Effector memory CD4-positive, alpha-beta T cell (primary cell): ENCODE measurements at regions not wholly inside any gene's neighbourhood (a gene's known extent, or its start where the extent isn't known, plus 50 kb on each side); places are given as distances from the start of the nearest gene placed in this dataset.
"Not testable (repeated sequence)": the region's sequence is repeated elsewhere in the genome, so short reads cannot be mapped to it uniquely, and the experiment has no call there.

Experiments used
- DNase-seq, 3 donors: peaks; one replicate each; pipeline ENCODE4 v3.0.0-alpha.2; 2020
- H3K27ac ChIP-seq: 2 replicates; pipeline ENCODE4 v1.7.0; 2013; ENCODE audit warnings: mild to moderate bottlenecking, low read length, moderate library complexity; ENCODE audit not compliant: insufficient read depth, poor library complexity, severe bottlenecking
- H3K27me3 ChIP-seq: replicated peaks from 2 replicates; pipeline ENCODE4 v1.7.0; 2013; ENCODE audit warnings: mild to moderate bottlenecking, low read length; ENCODE audit not compliant: insufficient read depth, control insufficient read depth, poor library complexity, severe bottlenecking
- H3K36me3 ChIP-seq: 2 replicates; pipeline ENCODE4 v1.7.0; 2013; ENCODE audit warnings: mild to moderate bottlenecking, low read length, moderate library complexity; ENCODE audit not compliant: control insufficient read depth, insufficient read depth
- H3K4me1 ChIP-seq: 2 replicates; pipeline ENCODE4 v1.7.0; 2013; ENCODE audit warnings: low read length, mild to moderate bottlenecking; ENCODE audit not compliant: control insufficient read depth, insufficient read depth, poor library complexity, severe bottlenecking
- H3K4me3 ChIP-seq: 2 replicates; pipeline ENCODE4 v1.7.0; 2013; ENCODE audit warnings: low read length, low read depth, mild to moderate bottlenecking; ENCODE audit not compliant: insufficient read depth, poor library complexity, severe bottlenecking
- H3K9me3 ChIP-seq: 2 replicates; pipeline ENCODE4 v1.7.0; 2013; ENCODE audit warnings: mild to moderate bottlenecking, low read length, moderate library complexity; ENCODE audit not compliant: control insufficient read depth

DNA sequence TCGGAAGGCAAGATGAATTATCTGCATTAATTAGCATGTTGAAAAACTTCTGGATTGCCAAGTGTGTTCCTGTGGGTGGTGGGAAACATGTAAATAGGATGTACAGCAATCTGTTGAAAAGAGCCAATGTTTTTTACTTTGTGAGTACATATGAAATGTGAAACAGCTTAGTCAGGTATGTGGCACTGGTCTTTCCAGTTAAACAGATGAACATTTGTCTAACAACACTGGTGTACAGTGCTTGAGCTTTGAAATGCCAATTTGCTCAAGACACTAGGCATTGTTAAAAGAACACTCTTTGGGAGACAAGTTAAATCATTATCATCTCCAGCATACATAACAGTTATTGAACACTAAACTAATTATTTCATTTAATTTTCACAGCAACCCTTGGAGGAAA is 107.3 kb upstream of the SLC24A2 start:
- H3K4me1 ChIP-seq, result no peaks in the 10 kb centered on the region
- H3K9me3 ChIP-seq, result no peaks in the 10 kb centered on the region
- H3K27me3 ChIP-seq, result no peaks in the 10 kb centered on the region
- H3K27ac ChIP-seq, result no peak overlapping the region
- no peak for DNase-seq
- H3K4me3 ChIP-seq, result no peak overlapping the region
- H3K36me3 ChIP-seq, result no peaks in the 10 kb centered on the region

DNA sequence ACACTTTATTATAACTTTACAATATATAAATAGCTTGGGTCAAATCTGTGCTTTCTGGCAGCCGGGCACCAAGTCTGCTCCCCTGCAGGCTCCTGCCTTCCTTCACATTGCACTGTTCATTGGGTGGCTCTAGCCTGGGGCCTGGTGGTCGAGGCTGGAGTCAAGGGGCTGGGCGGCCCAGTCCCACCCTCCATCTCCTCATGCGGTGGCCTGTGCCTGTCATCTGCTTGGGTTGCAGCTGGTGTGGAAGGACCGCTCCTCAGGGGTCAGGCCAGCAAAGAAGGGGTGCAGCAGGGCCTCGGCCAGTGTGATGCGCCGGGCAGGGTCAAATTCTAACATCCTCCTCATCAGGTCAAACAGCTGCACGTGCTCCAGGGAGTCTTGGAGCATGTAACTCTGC is 106.7 kb upstream of the SLC24A2 start:
- H3K9me3 ChIP-seq, H3K4me3 ChIP-seq, H3K4me1 ChIP-seq: not testable (repeated sequence)

DNA sequence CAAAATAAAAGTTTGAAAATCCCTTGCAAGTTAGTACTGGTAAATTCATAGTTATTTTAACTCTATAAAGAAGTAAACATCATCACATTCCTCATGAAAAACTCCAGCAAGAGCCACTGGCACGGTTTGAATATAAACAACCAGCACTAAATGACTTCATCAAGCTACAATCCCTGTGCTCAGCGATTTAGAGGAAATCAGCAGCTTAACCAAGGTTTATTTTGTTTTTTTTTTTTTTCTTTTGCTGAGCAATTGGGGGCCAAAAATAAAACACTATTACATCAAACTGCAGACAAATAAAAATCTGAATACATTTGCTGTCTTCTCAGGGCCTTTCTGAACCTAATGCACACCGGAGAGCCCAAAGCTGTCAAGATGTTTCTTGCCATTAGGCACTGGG is 106.2 kb upstream of the SLC24A2 start:
- Histone ChIP-seq H3K9me3 (no peaks in the 10 kb centered on the region), H3K4me3 (no peak overlapping the region), H3K4me1 (no peaks in the 10 kb centered on the region), H3K36me3 (no peaks in the 10 kb centered on the region), H3K27ac (no peak overlapping the region), H3K27me3 (no peaks in the 10 kb centered on the region)
- DNase-seq, result no peak

More for the DNA sequence above, 106.7 kb upstream of the SLC24A2 start:
- H3K36me3 ChIP-seq, H3K27ac ChIP-seq, H3K27me3 ChIP-seq, DNase-seq: not testable (repeated sequence)

DNA sequence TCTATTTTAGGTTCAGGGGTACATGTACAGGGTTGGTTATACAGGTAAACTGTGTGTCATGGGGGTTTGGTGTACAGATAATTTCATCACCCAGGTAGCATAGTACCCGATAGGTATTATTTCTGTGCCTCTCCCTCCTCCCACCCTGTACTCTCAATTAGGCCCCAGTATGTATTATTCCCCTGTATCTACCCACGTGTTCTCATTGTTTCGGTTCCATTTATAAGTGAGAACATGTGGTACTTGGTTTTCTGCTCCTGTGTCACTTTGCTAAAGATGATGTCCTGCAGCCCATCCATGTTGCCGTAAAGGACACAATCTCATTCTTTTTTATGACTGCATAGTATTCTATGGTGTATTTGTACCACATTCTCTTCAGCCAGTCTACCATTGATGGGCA is 96.8 kb upstream of the SLC24A2 start:
- no peaks in the 10 kb centered on the region for H3K4me1 ChIP-seq
- H3K36me3 ChIP-seq, result no peaks in the 10 kb centered on the region
- no peaks in the 10 kb centered on the region for H3K9me3 ChIP-seq
- no peak overlapping the region for H3K4me3 ChIP-seq
- no peak overlapping the region for H3K27ac ChIP-seq
- H3K27me3 ChIP-seq, result no peaks in the 10 kb centered on the region
- no peak for DNase-seq

DNA sequence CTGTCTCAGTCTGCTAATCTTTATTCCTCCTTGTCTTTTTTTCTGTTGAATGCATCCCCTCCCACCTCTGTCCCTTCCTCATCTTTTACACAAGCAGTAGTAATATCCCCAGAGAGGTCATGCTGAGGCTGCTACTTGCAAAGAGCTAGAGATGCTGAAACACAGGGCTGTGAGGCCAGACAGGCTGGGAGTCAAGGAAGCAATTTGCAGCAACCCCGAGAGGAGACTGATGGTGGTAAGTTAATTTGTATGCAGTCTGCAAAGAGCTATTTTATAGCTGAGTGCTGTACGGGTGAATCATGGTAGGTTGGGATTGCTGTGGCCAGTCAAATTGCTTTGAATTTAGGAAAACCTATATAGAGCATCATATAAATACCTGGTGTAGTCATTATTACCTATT is 90.2 kb upstream of the SLC24A2 start:
- Histone ChIP-seq H3K4me1 (no peaks in the 10 kb centered on the region), H3K9me3 (no peaks in the 10 kb centered on the region), H3K36me3 (no peaks in the 10 kb centered on the region), H3K27ac (no peak overlapping the region), H3K4me3 (no peak overlapping the region), H3K27me3 (no peaks in the 10 kb centered on the region)
- DNase-seq, result no peak

DNA sequence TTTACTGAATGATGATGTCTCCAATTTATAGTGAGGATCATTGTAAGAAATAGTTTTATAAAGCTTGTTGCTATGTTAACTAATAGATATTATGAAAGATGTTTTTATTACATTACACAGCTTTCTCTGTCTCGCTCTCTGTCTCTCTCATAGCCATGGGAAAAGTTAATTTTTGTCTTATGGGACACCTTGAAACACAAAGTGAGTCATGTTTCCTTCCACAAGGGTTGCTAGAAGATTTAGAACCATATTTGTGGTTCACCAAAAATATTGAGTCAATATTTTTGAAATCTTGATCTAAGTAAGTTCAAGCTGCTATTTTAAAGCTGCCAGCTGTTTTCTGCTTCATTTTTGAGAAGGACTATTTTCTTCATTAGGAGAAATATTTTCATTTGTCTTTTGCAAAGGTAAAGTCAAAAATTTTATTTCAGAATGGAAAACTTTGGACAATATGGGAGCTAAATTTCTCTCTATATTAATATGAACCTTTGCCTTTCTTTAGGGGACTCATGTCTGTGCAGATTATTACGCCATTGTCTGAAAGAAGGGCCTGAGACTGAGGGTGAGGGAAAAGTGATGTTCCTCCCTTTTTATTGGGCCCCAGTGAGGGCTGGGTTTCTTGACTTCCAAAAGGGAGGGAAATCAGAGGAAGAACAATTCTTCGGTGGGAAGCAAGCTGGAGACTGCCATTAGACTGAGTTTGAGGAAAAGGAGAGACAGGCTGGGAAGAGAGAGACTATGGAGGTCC is 87.9 kb upstream of the SLC24A2 start:
- no peak for DNase-seq
- Histone ChIP-seq H3K36me3 (no peaks in the 10 kb centered on the region), H3K4me3 (no peak overlapping the region), H3K27me3 (no peaks in the 10 kb centered on the region), H3K4me1 (no peaks in the 10 kb centered on the region), H3K27ac (no peak overlapping the region), H3K9me3 (no peaks in the 10 kb centered on the region)

DNA sequence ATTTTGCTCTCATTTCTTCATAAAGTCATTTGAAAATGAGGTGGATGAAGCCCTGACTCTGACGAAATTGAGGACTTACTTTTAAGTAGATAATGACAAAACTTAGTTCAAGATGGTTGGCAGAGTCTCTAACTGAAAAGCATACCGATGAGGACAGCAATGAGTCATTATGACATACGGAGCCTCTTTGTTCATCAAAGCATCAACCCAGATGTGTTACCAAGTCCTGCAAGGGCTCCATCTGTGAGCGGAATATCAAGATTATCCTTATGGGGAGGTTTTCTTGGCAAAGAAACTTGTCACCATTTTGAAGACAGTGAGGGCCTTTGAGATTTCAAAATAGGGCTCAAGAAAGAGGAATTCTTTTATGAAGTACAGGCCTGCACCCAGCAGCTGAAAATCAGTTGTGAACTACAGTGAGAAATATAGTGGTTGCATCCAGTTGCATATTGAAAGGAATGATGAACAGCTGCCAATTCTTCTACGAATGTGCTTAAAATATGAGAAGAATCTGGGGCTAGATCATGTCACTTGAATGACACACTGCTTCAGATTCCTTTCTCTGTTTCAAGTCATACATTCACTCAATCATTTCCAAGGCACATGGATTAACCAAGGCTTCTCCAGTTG is 86.6 kb upstream of the SLC24A2 start:
- no peak overlapping the region for H3K4me3 ChIP-seq
- H3K36me3 ChIP-seq, result no peaks in the 10 kb centered on the region
- no peaks in the 10 kb centered on the region for H3K27me3 ChIP-seq
- no peaks in the 10 kb centered on the region for H3K4me1 ChIP-seq
- DNase-seq, result no peak
- no peak overlapping the region for H3K27ac ChIP-seq
- H3K9me3 ChIP-seq, result no peaks in the 10 kb centered on the region

DNA sequence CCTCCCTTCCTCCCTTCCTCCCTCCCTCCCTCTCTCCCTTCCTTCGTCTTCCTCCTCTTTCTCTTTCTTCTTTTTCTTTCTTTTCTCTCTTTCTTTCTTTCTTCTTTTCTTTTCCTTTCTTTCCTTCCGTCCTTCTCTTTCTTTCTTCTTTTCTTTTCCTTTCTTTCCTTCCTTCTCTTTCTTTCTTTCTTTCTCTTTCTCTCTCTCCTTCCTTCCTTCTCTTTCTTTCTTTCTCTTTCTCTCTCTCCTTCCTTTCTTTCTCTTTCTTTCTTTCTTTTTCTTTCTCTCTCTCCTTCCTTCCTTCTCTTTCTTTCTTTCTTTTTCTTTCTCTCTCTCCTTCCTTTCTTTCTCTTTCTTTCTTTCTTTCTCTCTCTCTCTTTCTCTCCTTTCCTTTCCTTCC is 84.4 kb upstream of the SLC24A2 start:
- not testable (repeated sequence) for H3K4me3 ChIP-seq, H3K36me3 ChIP-seq, H3K27me3 ChIP-seq, H3K9me3 ChIP-seq, DNase-seq, H3K4me1 ChIP-seq, H3K27ac ChIP-seq

DNA sequence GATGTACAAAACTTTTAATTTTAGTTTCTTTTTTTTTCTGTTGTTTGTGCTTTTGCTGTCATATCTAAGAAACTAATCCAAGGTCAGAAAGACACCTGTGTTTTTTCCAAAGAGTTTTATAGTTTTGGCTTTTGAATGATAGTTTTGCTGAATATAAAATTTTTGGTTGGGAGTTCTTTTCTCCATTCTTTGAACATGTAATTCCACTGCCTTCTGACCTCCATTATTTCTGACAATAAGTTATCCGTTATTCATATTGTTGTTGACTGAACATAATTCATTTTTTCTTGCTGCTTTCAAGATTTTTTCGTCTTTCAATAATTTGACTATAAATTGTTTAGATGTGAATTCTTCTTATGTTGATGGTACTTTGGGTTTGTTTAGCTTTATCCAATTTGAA is 82.2 kb upstream of the SLC24A2 start:
- DNase-seq, result no peak
- no peaks in the 10 kb centered on the region for H3K4me1 ChIP-seq

DNA sequence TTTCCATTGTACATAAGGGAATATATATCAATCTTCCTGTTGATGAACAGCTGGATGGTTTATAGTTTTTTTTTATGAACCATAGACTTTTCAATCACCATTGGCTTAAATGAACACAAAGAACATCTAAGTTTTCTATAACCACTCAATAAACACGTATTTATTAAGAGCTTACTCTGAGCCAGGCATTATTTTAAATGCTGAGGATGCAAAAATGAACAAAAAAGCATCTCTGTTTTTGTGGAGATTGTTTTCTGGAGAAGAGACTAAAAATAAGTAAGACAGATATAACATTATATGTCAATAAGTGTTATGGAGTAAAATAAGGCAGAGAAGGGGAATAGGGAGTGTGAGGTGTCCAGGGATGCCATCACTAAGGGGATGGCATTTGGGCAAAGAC is 52.1 kb upstream of the SLC24A2 start:
- no peaks in the 10 kb centered on the region for H3K9me3 ChIP-seq
- H3K36me3 ChIP-seq, result no peaks in the 10 kb centered on the region
- H3K4me1 ChIP-seq, result no peaks in the 10 kb centered on the region
- H3K27ac ChIP-seq, result no peak overlapping the region
- H3K4me3 ChIP-seq, result no peak overlapping the region
- H3K27me3 ChIP-seq, result no peaks in the 10 kb centered on the region
- no peak for DNase-seq

More for the DNA sequence above, 82.2 kb upstream of the SLC24A2 start:
- Histone ChIP-seq H3K27me3 (no peaks in the 10 kb centered on the region), H3K36me3 (no peaks in the 10 kb centered on the region), H3K27ac (no peak overlapping the region), H3K9me3 (no peaks in the 10 kb centered on the region), H3K4me3 (no peak overlapping the region)
